ENCODE measurements at regions not wholly inside any gene's neighbourhood (a gene's known extent, or its start where the extent isn't known, plus 50 kb on each side); places are given as distances from the start of the nearest gene placed in this dataset.

DNA sequence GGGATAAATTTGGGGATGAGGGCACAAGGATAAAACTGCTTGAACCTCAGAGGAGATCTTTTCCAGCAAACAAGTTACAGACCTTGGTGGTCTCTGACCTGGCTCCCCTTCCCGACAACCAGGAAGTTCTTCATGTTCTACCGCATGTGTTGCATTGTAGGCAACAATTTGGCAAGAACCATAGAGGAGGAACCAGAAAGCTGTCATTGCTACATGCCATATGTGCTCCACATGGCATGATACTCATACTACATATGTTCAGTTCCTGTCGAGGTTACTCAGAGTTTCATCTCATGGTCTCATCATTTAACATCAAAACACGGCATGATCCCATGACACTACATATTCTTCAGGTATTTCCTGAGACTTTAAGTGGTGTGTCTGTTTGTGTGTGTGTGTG is 235.9 kb downstream of the OR13H1 start:
- TF ChIP-seq, protein P1, sequence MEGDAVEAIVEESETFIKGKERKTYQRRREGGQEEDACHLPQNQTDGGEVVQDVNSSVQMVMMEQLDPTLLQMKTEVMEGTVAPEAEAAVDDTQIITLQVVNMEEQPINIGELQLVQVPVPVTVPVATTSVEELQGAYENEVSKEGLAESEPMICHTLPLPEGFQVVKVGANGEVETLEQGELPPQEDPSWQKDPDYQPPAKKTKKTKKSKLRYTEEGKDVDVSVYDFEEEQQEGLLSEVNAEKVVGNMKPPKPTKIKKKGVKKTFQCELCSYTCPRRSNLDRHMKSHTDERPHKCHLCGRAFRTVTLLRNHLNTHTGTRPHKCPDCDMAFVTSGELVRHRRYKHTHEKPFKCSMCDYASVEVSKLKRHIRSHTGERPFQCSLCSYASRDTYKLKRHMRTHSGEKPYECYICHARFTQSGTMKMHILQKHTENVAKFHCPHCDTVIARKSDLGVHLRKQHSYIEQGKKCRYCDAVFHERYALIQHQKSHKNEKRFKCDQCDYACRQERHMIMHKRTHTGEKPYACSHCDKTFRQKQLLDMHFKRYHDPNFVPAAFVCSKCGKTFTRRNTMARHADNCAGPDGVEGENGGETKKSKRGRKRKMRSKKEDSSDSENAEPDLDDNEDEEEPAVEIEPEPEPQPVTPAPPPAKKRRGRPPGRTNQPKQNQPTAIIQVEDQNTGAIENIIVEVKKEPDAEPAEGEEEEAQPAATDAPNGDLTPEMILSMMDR (IDR thresholded peaks at IDR 0.05): no peak
- TF ChIP-seq EP300 (IDR thresholded peaks at IDR 0.05): no peak

All from suprapubic skin (tissue), 3 donors.